ENCODE measurements at regions not wholly inside any gene's neighbourhood (a gene's known extent, or its start where the extent isn't known, plus 50 kb on each side); places are given as distances from the start of the nearest gene placed in this dataset.

DNA sequence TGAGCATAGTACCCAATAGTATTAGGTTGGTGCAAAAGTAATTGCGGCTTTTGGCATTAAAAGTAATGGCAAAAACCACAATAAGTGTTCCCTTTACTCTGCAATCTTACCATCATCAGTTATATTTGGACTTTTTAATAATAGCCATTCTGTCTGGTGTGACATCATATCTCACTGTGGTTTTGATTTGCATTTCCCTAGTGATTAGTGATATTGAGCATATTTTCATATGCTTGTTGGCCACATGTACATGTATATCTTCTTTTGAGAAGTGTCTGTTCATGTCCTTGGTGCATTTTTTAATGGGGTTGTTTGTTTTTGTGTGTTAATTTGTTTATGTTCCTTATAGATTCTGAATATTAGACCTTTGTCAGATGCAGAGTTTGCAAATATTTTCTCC is 289.9 kb downstream of the FAM170A start:
- no peaks in the 10 kb centered on the region for H4K20me1 ChIP-seq (ENCODE audit: insufficient read depth, low read depth, low read length)
- H3K79me2 ChIP-seq (ENCODE audit: low read length), result no peaks in the 10 kb centered on the region
- no peak overlapping the region for H3K4me3 ChIP-seq (ENCODE audit: low read length)
- H3K9me2 ChIP-seq (replicated peaks; ENCODE audit: insufficient read depth, low read length), result no peaks in the 10 kb centered on the region
- H3K27me3 ChIP-seq (ENCODE audit: low read length), result no peaks in the 10 kb centered on the region
- H3K27ac ChIP-seq (ENCODE audit: low read length), result no peak overlapping the region
- H3K4me1 ChIP-seq (ENCODE audit: low read length), result peaks cover 7% of the 10 kb centered on the region
- H2AFZ ChIP-seq (ENCODE audit: low read length), result no peak overlapping the region
- peak; percentile 52 for DNase-seq
- H3K36me3 ChIP-seq (ENCODE audit: insufficient read depth, low read length), result no peaks in the 10 kb centered on the region
- no peak overlapping the region for H3K9ac ChIP-seq (ENCODE audit: low read length)
- no peak overlapping the region for H3K4me2 ChIP-seq (ENCODE audit: low read depth, low read length, poor library complexity, severe bottlenecking)
- H3K9me3 ChIP-seq (ENCODE audit: low read length), result no peaks in the 10 kb centered on the region

DNA sequence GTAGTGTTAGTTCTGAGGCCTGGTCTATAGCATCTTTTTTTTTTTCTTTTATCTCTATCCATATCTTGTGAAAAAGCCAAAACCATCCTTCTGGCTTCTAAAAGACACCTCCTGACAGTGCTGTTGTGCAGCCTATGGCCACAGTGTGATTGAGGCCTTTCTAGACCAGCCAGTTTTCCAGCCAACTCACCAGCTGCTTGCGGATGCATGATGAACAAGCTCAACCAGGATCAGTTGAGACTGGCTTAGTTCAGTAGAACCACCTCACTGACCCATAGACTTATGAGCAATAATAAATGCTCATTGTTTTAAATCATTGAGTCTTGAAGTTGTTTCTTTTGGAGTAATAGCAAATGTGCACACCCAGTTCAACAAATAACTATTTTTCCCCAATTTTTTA is 296.9 kb downstream of the FAM170A start:
- H3K79me2 ChIP-seq (ENCODE audit: low read length), result no peaks in the 10 kb centered on the region
- DNase-seq, result no peak
- H3K36me3 ChIP-seq (ENCODE audit: insufficient read depth, low read length), result no peaks in the 10 kb centered on the region
- H3K27me3 ChIP-seq (ENCODE audit: low read length), result no peaks in the 10 kb centered on the region
- no peaks in the 10 kb centered on the region for H4K20me1 ChIP-seq (ENCODE audit: insufficient read depth, low read depth, low read length)
- no peak overlapping the region for H2AFZ ChIP-seq (ENCODE audit: low read length)
- no peaks in the 10 kb centered on the region for H3K9me3 ChIP-seq (ENCODE audit: low read length)
- H3K9ac ChIP-seq (ENCODE audit: low read length), result no peak overlapping the region
- no peaks in the 10 kb centered on the region for H3K4me1 ChIP-seq (ENCODE audit: low read length)
- no peaks in the 10 kb centered on the region for H3K9me2 ChIP-seq (replicated peaks; ENCODE audit: insufficient read depth, low read length)
- no peak overlapping the region for H3K4me3 ChIP-seq (ENCODE audit: low read length)
- H3K4me2 ChIP-seq (ENCODE audit: low read depth, low read length, poor library complexity, severe bottlenecking), result no peak overlapping the region
- H3K27ac ChIP-seq (ENCODE audit: low read length), result no peak overlapping the region

DNA sequence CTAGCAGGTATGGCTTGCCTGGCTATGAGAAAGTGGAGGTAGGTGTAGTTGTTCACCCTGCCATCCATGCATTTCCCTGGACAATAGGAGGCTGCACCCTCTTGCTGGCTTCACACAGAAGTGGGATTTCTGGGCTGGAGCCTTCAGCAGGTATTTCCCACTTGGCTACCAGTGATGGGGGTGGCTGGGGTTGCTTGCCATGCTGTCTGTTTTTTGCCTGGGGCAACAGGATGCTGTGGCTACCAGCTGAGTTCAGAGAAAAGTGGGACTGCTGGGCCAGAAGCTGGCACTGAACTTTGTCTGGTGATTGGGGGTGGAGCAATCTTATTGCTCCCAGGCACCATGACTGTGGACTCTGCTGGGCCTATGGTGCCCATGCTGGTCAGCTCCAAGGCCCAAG is 299.6 kb downstream of the FAM170A start:
- DNase-seq, result no peak
- H3K9me3 ChIP-seq (ENCODE audit: low read length), result no peaks in the 10 kb centered on the region
- H3K9me2 ChIP-seq (replicated peaks; ENCODE audit: insufficient read depth, low read length), result no peaks in the 10 kb centered on the region
- H3K4me2 ChIP-seq (ENCODE audit: low read depth, low read length, poor library complexity, severe bottlenecking), result no peak overlapping the region
- H3K36me3 ChIP-seq (ENCODE audit: insufficient read depth, low read length), result no peaks in the 10 kb centered on the region
- H3K4me3 ChIP-seq (ENCODE audit: low read length), result no peak overlapping the region
- no peaks in the 10 kb centered on the region for H3K79me2 ChIP-seq (ENCODE audit: low read length)
- no peak overlapping the region for H2AFZ ChIP-seq (ENCODE audit: low read length)
- H3K27me3 ChIP-seq (ENCODE audit: low read length), result no peaks in the 10 kb centered on the region
- no peaks in the 10 kb centered on the region for H3K4me1 ChIP-seq (ENCODE audit: low read length)
- H3K27ac ChIP-seq (ENCODE audit: low read length), result no peak overlapping the region
- H3K9ac ChIP-seq (ENCODE audit: low read length), result no peak overlapping the region
- H4K20me1 ChIP-seq (ENCODE audit: insufficient read depth, low read depth, low read length), result no peaks in the 10 kb centered on the region

DNA sequence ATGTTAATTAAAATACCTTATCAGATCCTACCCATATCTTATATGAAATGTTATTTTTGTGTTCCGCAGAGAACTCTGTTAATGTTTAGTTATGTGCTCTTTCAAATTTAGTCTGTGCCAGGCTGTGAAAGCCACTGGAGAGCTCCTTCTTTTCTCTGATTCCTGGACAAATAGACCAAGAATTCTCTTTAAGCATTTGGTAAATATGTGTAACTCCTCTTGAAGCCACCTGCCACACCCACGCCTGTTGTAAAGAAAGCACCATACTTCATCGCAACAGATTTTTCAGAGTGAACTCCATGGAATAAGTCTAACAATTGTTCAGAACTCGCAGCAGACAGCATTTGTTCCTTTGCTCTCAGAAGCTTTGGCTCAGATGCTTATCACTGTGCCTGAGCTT is 301.1 kb downstream of the FAM170A start:
- no peaks in the 10 kb centered on the region for H4K20me1 ChIP-seq (ENCODE audit: insufficient read depth, low read depth, low read length)
- H3K36me3 ChIP-seq (ENCODE audit: insufficient read depth, low read length), result no peaks in the 10 kb centered on the region
- no peak overlapping the region for H3K9ac ChIP-seq (ENCODE audit: low read length)
- H2AFZ ChIP-seq (ENCODE audit: low read length), result no peak overlapping the region
- no peaks in the 10 kb centered on the region for H3K9me3 ChIP-seq (ENCODE audit: low read length)
- no peak overlapping the region for H3K4me2 ChIP-seq (ENCODE audit: low read depth, low read length, poor library complexity, severe bottlenecking)
- no peaks in the 10 kb centered on the region for H3K4me1 ChIP-seq (ENCODE audit: low read length)
- DNase-seq, result no peak
- H3K27ac ChIP-seq (ENCODE audit: low read length), result no peak overlapping the region
- no peaks in the 10 kb centered on the region for H3K79me2 ChIP-seq (ENCODE audit: low read length)
- no peaks in the 10 kb centered on the region for H3K9me2 ChIP-seq (replicated peaks; ENCODE audit: insufficient read depth, low read length)
- no peak overlapping the region for H3K4me3 ChIP-seq (ENCODE audit: low read length)
- no peaks in the 10 kb centered on the region for H3K27me3 ChIP-seq (ENCODE audit: low read length)

DNA sequence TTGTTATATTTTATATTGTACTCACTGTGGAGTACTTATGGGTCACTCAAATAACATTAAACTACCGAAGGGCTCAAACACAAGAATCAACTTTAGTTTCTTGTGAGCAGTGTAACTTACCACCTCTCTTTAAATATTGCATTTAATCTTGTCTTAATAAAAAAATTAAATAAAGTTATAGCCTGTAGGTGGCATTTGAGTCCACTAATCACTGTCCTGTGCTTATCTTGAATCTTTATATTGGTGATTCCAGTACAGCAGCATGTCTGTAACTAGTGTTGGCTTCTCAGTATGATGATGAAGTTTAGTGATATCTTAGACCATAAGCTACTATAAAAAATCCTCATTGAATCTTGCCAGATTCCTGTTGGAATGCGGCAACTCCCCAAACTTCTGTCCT is 313.8 kb downstream of the FAM170A start:
- H3K4me1 ChIP-seq (ENCODE audit: low read length), result no peaks in the 10 kb centered on the region
- no peak overlapping the region for H3K4me2 ChIP-seq (ENCODE audit: low read depth, low read length, poor library complexity, severe bottlenecking)
- H2AFZ ChIP-seq (ENCODE audit: low read length), result no peak overlapping the region
- no peaks in the 10 kb centered on the region for H4K20me1 ChIP-seq (ENCODE audit: insufficient read depth, low read depth, low read length)
- DNase-seq, result peak; percentile 43
- no peaks in the 10 kb centered on the region for H3K79me2 ChIP-seq (ENCODE audit: low read length)
- H3K9ac ChIP-seq (ENCODE audit: low read length), result no peak overlapping the region
- H3K36me3 ChIP-seq (ENCODE audit: insufficient read depth, low read length), result no peaks in the 10 kb centered on the region
- H3K27me3 ChIP-seq (ENCODE audit: low read length), result no peaks in the 10 kb centered on the region
- H3K9me2 ChIP-seq (replicated peaks; ENCODE audit: insufficient read depth, low read length), result no peaks in the 10 kb centered on the region
- no peak overlapping the region for H3K27ac ChIP-seq (ENCODE audit: low read length)
- no peaks in the 10 kb centered on the region for H3K9me3 ChIP-seq (ENCODE audit: low read length)
- no peak overlapping the region for H3K4me3 ChIP-seq (ENCODE audit: low read length)

DNA sequence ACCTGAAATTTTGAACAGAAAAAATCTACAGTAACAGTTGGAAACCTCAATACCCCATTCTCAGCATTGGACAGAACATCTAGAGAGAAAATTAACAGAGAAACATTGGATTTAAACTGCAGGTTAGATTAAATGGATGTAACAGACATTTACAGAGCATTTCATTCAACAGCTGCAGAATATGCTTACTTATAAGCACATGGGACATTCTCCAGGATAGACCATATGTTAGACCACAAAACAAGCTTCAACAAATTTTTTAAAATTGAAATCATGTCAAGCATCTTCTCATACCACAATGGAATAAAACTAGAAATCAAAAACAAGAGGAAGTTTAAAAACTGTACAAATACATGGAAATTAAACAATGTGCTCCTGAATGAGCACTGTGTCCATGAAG is 316.3 kb downstream of the FAM170A start:
- Histone ChIP-seq H3K79me2 (ENCODE audit: low read length) (no peaks in the 10 kb centered on the region), H3K4me1 (ENCODE audit: low read length) (no peaks in the 10 kb centered on the region), H3K27me3 (ENCODE audit: low read length) (no peaks in the 10 kb centered on the region), H3K9me2 (replicated peaks; ENCODE audit: insufficient read depth, low read length) (no peaks in the 10 kb centered on the region), H2AFZ (ENCODE audit: low read length) (no peak overlapping the region), H3K36me3 (ENCODE audit: insufficient read depth, low read length) (no peaks in the 10 kb centered on the region), H3K9me3 (ENCODE audit: low read length) (no peaks in the 10 kb centered on the region), H4K20me1 (ENCODE audit: insufficient read depth, low read depth, low read length) (no peaks in the 10 kb centered on the region), H3K9ac (ENCODE audit: low read length) (no peak overlapping the region), H3K4me2 (ENCODE audit: low read depth, low read length, poor library complexity, severe bottlenecking) (no peak overlapping the region), H3K27ac (ENCODE audit: low read length) (no peak overlapping the region), H3K4me3 (ENCODE audit: low read length) (no peak overlapping the region)
- DNase-seq, result no peak

DNA sequence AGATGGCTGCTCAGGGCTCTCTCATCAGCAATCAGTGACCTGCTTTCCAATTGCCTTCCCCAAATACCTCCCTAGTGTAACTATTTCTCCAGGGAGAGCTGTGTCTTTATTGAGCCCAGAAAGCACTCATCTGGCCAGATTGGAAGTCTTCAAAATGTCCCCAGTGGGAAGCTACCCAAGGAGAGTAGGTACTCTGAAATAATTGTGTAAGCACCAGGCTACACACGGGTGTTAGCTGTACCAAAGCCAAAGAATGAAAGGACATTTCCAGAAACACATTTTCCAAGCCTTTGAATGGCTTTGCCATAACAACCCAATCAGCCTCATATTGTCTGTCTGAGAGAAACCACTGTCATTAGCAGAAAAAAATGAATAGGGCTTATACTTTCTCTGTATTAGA is 318.8 kb downstream of the FAM170A start:
- H3K27ac ChIP-seq (ENCODE audit: low read length), result no peak overlapping the region
- H3K36me3 ChIP-seq (ENCODE audit: insufficient read depth, low read length), result no peaks in the 10 kb centered on the region
- H3K9me2 ChIP-seq (replicated peaks; ENCODE audit: insufficient read depth, low read length), result no peaks in the 10 kb centered on the region
- H3K4me2 ChIP-seq (ENCODE audit: low read depth, low read length, poor library complexity, severe bottlenecking), result no peak overlapping the region
- no peaks in the 10 kb centered on the region for H4K20me1 ChIP-seq (ENCODE audit: insufficient read depth, low read depth, low read length)
- no peak overlapping the region for H2AFZ ChIP-seq (ENCODE audit: low read length)
- H3K9me3 ChIP-seq (ENCODE audit: low read length), result no peaks in the 10 kb centered on the region
- H3K27me3 ChIP-seq (ENCODE audit: low read length), result no peaks in the 10 kb centered on the region
- no peak for DNase-seq
- H3K4me3 ChIP-seq (ENCODE audit: low read length), result no peak overlapping the region
- H3K79me2 ChIP-seq (ENCODE audit: low read length), result no peaks in the 10 kb centered on the region
- no peaks in the 10 kb centered on the region for H3K4me1 ChIP-seq (ENCODE audit: low read length)
- H3K9ac ChIP-seq (ENCODE audit: low read length), result no peak overlapping the region

DNA sequence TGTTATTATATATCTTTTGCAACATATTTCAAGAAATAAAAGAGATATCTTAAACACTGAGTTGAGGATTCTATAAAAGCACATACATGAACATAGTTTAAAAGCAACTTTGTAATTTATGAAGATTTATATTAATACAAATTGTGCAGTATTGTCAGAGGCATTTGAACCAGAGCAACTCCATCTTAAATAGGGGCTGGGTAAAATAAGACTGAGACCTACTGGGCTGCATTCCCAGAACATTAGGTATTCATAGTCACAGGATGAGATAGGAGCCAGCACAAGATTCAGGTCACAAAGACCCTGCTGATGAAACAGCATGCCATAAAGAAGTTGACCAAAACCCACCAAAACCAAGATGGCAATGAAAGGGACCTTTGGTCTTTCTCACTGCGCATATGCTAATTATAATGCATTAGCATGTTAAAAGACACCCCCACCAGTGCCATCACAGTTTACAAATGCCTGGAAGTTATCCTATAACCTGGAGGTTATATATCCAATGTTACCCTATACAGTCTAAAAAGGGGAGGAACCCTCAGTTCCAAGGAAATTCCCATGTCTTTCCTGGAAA is 320.2 kb downstream of the FAM170A start:
- Histone ChIP-seq H3K27me3 (ENCODE audit: low read length) (no peaks in the 10 kb centered on the region), H3K4me2 (ENCODE audit: low read depth, low read length, poor library complexity, severe bottlenecking) (no peak overlapping the region), H3K9ac (ENCODE audit: low read length) (no peak overlapping the region), H3K79me2 (ENCODE audit: low read length) (no peaks in the 10 kb centered on the region), H3K9me2 (replicated peaks; ENCODE audit: insufficient read depth, low read length) (no peaks in the 10 kb centered on the region), H3K4me3 (ENCODE audit: low read length) (no peak overlapping the region), H3K9me3 (ENCODE audit: low read length) (no peaks in the 10 kb centered on the region), H4K20me1 (ENCODE audit: insufficient read depth, low read depth, low read length) (no peaks in the 10 kb centered on the region), H3K27ac (ENCODE audit: low read length) (no peak overlapping the region), H2AFZ (ENCODE audit: low read length) (no peak overlapping the region), H3K4me1 (ENCODE audit: low read length) (no peaks in the 10 kb centered on the region), H3K36me3 (ENCODE audit: insufficient read depth, low read length) (no peaks in the 10 kb centered on the region)
- DNase-seq, result no peak

Measured in Karpas-422 (cell line).